ENCODE measurements at regions not wholly inside any gene's neighbourhood (a gene's known extent, or its start where the extent isn't known, plus 50 kb on each side); places are given as distances from the start of the nearest gene placed in this dataset.

GRCh38 chr18:78632111-78632541 is 347.5 kb upstream of the SALL3 start:
- in situ Hi-C loops (cut with MboI; ENCODE audit: low pct_unique_long_range_greater_than_20kb, low sequenced_read_pairs, unreplicated experiment) = no loop called here
- DNase-seq (ENCODE audit: low spot score) = no peak

DNA sequence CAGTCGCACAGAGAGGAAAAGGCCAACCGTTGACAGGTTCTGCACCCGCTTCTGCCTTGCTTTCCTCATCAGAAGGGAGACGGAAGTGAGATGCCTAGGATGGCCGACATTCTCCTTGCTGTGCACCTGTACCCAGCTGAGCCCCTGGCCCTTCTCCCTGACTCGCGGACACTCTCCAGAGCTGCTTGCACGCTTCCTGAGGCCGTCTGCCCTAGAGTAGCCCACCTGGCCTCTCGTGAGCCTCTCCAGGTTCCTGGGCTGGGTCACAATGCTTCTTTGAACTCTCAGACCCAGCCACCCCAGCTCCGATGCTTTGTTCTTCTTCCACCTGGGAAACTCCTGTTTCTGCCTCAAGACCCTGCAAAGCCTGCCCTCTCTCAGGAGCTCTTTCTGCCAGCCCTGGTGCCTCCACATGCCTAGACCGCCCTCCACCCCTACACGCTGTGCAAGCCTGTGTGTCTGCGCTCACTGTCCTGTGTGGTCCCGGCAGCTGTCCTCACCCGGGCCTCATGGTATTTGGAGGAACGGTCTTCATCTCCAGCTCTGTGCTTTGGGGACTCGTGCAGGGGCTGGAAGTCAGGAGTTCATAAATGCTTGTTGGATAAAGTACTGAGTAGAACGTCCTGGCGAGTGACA is 345.4 kb upstream of the SALL3 start:
- TF ChIP-seq CTCF (IDR thresholded peaks at IDR 0.05; ENCODE audit: extremely low read depth, insufficient read depth, missing control alignments) = no peak
- no peak for DNase-seq (ENCODE audit: low spot score)
- in situ Hi-C loops (cut with MboI; ENCODE audit: low pct_unique_long_range_greater_than_20kb, low sequenced_read_pairs, unreplicated experiment) = no loop called here

More at GRCh38 chr18:78632111-78632541, 347.5 kb upstream of the SALL3 start:
- TF ChIP-seq CTCF (IDR thresholded peaks at IDR 0.05; ENCODE audit: extremely low read depth, insufficient read depth, missing control alignments) = no peak

DNA sequence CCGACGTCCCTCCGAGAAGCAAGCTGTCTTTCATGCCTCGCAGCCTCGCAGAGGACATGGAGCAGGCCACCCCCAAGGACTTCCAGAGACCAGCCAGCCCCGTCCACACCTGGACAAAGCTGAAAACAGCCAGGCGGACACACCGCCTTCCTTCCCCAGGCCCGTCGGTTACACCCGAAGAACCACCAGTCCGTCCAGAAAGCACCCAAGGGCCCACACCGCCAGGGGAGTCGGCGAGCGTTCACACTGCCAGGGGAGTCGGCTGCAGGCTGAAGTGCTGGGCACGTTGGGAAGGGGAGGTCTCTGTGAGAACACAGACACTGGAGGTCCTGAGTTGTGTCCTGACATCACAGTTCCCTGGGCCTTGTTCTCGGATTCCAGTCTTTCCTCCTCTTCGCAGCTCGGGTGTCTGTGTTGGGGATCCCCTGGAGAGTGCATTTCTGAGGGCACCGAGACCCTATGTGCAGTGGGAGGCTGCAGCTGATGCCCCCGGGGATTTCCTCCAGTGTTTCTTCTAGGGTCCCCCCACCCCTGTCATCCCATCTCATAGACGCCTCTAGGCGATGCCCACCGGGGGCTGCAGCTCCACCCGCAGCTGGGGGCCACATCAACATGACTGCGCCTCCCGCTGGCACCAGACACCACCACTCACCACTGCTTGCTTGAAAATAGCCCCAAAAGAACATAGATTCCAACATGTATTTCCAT is 344.4 kb upstream of the SALL3 start:
- no peak for DNase-seq (ENCODE audit: low spot score)
- in situ Hi-C loops (cut with MboI; ENCODE audit: low pct_unique_long_range_greater_than_20kb, low sequenced_read_pairs, unreplicated experiment) = no loop called here
- TF ChIP-seq CTCF (IDR thresholded peaks at IDR 0.05; ENCODE audit: extremely low read depth, insufficient read depth, missing control alignments) = no peak

DNA sequence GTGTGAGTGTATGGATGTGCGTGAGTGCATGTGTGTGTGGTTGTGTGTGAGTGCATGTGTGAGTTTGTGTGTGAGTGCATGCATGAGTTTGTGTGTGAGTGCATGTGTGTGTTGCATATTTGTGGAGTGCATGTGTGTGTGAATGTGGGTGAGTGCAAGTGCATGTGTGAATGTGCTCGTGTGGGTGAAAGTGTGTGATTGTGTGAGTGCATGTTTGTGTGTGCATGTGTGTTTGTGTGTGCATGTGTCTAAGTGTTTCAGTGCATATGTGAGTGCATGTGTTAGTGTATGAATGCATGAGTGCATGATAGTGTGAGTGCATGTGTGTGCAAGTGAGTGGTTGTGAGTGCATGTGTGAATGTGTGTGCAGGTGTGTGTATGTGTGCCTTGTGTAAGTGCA is 343.4 kb upstream of the SALL3 start:
- in situ Hi-C loops (cut with MboI; ENCODE audit: low pct_unique_long_range_greater_than_20kb, low sequenced_read_pairs, unreplicated experiment) = no loop called here
- no peak for DNase-seq (ENCODE audit: low spot score)
- TF ChIP-seq CTCF (IDR thresholded peaks at IDR 0.05; ENCODE audit: extremely low read depth, insufficient read depth, missing control alignments) = no peak

DNA sequence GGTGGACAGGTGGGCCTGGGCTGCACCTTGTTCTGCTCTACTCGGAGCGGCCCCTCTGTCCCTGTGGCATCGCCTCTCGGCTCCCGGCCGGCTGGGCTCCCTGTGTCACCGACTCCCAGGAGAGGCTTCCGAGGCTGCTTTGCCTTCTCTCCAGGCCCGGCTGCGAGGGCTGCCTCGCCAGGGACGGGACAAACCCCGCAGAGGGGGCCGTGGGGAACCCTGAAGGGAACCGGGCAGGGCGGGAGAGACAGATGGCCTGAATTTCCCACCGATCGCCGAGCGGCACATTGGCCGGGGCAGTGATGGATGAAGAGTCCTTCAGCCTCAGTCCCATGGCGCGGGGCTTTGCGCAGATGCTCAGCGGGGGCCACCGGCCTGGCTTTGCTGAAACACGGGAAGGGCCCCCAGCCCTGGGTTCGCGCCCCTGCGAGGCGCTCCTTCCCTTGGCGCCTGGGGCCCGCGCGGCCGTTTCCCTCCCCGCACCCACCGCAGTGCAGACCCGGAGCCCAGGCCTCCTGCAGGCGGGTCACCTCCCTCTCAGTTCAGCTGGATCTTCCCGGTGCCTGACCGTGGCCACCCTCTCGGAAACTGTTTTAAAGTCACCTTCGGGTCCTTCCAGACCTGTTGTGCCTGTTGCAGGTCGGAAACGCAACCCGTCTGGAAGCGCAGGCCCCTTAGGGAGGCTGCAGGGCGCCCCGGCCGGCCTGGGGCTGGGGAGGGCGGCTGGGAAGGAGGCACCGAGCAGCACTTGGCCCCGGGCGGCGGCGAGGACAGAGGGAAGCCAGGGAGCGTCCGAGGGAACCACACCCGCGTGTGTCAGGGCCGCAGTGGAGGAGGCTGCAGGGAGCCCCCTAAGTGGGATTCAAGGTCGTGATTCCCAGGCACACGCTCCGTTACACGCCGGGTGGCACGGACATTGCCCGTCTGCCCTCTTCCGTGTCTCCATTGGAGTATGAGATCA is 341.9 kb upstream of the SALL3 start:
- no peak for DNase-seq (ENCODE audit: low spot score)
- in situ Hi-C loops (cut with MboI; ENCODE audit: low pct_unique_long_range_greater_than_20kb, low sequenced_read_pairs, unreplicated experiment) = no loop called here
- no peak for TF ChIP-seq CTCF (IDR thresholded peaks at IDR 0.05; ENCODE audit: extremely low read depth, insufficient read depth, missing control alignments)
